GM20000 (cell line): ENCODE measurements at regions not wholly inside any gene's neighbourhood (a gene's known extent, or its start where the extent isn't known, plus 50 kb on each side); places are given as distances from the start of the nearest gene placed in this dataset.

Experiments used
- DNase-seq: peaks from one replicate; pipeline ENCODE4 v3.0.0; 2012; ENCODE audit warnings: low spot score
- TF ChIP-seq, protein P1 (sequence below): IDR thresholded peaks from 2 replicates; pipeline ENCODE4 v1.5.1; 2012; ENCODE audit warnings: mild to moderate bottlenecking, control low read depth; ENCODE audit errors: extremely low read depth, missing control alignments

DNA sequence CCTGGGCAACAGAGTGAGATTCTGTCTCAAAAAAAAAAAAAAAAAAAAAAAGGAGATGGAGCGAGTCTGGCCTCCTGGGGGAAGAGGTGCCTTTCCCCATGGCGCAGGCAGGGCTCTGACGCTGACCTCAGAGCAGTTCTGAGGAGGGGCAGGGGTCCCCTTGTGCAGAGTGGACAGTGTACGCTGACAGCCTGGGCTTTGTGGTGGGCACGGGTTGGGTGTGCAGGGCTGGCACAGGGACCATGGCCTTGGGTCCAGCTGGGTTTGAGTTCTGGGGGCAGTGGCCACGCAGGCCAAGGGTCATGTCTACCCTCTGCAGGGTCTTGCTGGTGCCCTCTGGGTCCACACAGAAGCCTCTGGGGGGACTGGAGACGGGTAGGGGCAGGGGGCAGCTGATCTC, 260.1 kb upstream of the C1orf174 start:
- DNase-seq: no peak

DNA sequence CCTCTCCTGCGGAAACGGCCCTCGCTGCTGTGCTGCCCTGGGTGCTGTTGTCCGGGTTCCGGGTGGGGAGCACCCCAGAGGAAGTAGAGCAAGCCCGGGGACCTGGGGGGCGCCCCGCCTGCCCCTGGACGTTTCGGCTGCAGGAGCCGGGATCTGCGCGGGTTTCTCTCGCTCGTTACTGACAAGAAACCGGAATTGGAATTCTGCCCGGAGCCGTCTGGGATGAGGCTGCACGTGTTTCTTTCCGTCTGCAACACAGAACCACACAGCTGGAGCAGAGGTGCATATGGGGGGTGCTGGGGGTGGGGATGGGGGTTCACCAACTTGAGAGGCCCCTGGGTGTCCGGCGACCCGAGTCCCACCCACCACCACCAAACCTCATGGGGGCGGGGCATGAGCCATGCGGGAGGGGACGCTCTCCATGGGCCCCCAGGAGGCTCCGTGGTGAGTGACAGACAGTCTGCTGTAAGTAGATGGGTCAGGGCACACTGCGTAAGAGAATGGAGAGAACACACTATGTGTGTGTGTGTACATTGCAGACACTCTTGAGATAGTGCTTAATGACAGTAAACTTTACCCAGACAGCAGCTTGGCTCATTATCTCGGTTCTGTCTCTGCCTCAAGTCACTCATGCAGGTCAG, 261.4 kb upstream of the C1orf174 start:
- TF ChIP-seq, protein P1, sequence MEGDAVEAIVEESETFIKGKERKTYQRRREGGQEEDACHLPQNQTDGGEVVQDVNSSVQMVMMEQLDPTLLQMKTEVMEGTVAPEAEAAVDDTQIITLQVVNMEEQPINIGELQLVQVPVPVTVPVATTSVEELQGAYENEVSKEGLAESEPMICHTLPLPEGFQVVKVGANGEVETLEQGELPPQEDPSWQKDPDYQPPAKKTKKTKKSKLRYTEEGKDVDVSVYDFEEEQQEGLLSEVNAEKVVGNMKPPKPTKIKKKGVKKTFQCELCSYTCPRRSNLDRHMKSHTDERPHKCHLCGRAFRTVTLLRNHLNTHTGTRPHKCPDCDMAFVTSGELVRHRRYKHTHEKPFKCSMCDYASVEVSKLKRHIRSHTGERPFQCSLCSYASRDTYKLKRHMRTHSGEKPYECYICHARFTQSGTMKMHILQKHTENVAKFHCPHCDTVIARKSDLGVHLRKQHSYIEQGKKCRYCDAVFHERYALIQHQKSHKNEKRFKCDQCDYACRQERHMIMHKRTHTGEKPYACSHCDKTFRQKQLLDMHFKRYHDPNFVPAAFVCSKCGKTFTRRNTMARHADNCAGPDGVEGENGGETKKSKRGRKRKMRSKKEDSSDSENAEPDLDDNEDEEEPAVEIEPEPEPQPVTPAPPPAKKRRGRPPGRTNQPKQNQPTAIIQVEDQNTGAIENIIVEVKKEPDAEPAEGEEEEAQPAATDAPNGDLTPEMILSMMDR: no peak
- no peak for DNase-seq

More for the DNA sequence above, 260.1 kb upstream of the C1orf174 start:
- TF ChIP-seq, protein P1: no peak

DNA sequence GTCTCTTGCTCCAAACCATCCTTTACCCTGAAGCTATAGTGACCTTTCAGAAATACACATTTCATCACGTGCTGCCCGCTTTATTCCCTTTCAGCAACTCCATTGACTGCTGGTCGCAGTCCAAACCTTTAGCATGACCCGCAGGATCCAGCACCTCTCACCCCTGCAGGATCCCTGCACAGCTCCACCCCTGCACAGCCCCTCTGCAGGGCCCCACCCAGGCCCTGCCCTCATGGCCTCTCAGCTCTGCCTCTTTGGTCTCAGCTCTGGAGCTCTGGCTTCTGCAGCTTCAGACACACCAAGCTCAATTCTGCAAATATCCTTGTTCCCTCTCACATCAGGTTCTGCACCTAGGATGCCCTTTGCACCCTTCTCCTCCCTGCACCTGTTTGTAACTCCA, 264.9 kb upstream of the C1orf174 start:
- DNase-seq: no peak
- TF ChIP-seq, protein P1: no peak

DNA sequence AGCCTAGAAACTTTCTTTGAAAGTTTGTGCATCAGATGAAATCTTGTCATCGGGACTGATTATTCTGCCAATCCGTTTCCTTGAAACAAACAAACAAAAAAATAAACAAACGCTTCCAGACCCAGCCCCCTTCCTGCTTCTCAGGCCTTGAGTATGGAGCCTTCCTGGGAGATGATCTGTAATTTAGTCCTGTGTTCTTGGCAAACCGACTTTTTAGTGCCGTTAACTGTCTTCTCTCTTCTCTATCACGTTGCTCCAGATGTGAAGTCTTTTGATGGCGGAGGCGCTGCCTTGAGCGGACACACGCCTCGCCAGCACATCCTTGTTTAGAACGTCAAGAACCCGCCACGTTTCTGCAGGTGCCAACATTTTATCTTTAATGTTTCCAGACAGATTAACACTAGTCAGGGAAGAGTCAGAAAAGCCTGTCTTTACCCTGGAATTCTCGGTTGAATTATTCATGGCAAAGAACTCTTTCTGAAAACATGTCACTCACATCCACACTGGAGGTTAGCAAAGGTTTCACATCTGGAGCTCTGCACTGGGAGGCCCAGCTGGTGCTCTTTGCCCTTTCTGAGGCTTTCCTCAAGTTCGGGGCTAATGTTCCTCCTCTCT, 265.7 kb upstream of the C1orf174 start:
- TF ChIP-seq, protein P1: no peak

DNA sequence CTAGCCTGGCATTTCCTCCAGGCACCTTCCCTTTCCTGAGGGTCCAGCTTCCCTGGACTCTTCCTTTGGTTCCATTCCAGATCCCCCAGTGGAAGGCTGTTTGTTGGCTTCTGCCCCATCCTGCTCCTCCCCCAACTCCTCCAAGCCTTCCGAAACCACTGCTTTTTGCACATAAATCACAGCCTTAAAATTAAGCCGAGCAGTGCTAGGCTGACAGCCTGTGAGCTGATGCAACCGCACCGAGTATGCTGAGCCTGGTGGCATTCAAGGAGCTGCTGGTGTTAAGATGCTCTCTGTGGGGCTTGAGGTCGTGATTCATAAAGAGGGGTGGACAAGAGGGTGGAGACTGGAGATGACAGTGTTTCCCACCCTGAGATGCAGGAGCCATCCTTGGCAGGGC, 266.6 kb upstream of the C1orf174 start:
- DNase-seq: no peak
- TF ChIP-seq, protein P1: no peak

More for the DNA sequence above, 265.7 kb upstream of the C1orf174 start:
- DNase-seq: no peak

DNA sequence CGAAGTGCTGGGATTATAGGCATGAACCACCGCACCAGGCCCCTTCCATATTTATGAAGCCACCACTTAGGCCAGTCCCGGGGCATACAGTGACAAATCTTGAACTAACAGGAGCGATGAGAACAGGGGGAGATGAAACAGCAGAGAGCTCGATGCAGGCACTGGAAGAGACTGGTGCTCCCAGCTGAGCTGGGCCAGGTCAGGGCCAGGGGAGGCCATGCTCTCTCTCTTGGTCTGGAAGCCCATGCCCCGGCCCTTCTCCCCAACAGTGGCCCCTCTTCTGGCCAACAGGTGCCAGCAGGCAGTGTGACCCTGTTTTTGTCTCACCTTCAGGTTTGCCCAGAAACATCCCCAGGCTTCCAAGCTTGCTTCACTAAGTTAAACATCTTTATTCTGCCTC, 269.9 kb upstream of the C1orf174 start:
- TF ChIP-seq, protein P1: no peak
- DNase-seq: no peak

DNA sequence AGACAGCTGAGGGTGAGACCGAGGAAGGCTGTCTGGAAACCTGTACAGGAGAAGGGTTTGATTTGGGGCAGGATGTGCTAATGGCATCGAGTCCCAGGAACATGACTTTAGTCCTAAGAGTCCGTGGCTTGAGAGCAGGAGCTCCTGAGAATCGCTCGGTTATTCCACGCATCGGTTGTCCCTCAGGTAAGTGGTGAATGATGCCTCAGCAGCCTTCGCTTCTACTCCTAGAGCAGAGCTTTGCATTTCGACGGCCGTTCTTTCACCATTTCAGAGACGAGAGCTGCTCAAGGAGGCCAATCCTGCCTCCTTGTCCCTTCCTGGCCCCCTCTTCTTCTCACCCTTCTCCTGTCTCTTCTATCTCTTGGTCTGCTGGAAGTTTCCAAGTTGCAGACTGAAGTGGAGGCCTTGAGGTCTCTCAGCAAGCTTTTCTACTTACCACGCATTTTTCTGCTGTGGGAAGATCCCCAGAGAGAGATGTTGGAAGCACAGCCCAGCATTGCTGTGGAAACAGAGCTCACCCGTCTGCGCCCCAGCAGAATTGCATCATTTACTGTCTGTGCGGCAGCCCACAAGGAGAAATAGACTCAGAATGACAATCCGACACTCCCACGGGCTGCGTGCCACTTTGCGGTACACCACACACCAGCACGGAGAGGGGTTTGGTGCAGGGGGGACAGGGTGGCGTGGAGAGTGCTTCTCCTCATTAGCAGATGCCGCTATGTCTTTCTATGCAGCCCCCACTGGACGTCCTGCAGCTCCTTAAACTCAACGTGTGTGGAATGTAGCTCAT, 270.7 kb upstream of the C1orf174 start:
- no peak for DNase-seq
- TF ChIP-seq, protein P1: no peak
